SK-N-SH treated with all-trans-retinoic acid at 6 μM for 48 hours (cell line): ENCODE measurements at regions not wholly inside any gene's neighbourhood (a gene's known extent, or its start where the extent isn't known, plus 50 kb on each side); places are given as distances from the start of the nearest gene placed in this dataset.

Experiments
- ATAC-seq: fragments of 200-7000 bp; cut with Tn5 transposase; 3 replicates; pipeline ENCODE4 v1.9.1; 2020; ENCODE audit warnings: mild to moderate bottlenecking, moderate library complexity
- ARNTL ChIP-seq: fragments of 450-650 bp; formaldehyde crosslinking; IDR thresholded peaks from 2 replicates; pipeline ENCODE4 v1.5.0; 2020; ENCODE audit warnings: low read depth, mild to moderate bottlenecking, moderate library complexity, borderline replicate concordance
- BACH2 ChIP-seq: fragments of 250-450 bp; sonication (Bioruptor Pico); IDR thresholded peaks from 2 replicates; pipeline ENCODE4 v1.9.0; 2021; ENCODE audit warnings: mild to moderate bottlenecking, borderline replicate concordance
- CREB5 ChIP-seq: fragments of 250-450 bp; sonication (Bioruptor Pico); IDR thresholded peaks from 2 replicates; pipeline ENCODE4 v1.5.1; 2020; ENCODE audit warnings: low read depth, mild to moderate bottlenecking, moderate library complexity
- CSDC2 ChIP-seq: fragments of 250-450 bp; sonication (Bioruptor Pico); IDR thresholded peaks from 2 replicates; pipeline ENCODE4 v1.5.0; 2020; ENCODE audit warnings: mild to moderate bottlenecking, moderate library complexity
- CSRNP3 ChIP-seq: fragments of 250-450 bp; sonication (Bioruptor Pico); IDR thresholded peaks from 2 replicates; pipeline ENCODE4 v1.5.1; 2021; ENCODE audit warnings: mild to moderate bottlenecking, moderate library complexity
- ESRRG ChIP-seq: fragments of 250-450 bp; sonication (Bioruptor Pico); IDR thresholded peaks from 2 replicates; pipeline ENCODE4 v1.6.1; 2021; ENCODE audit warnings: mild to moderate bottlenecking
- GLIS3 ChIP-seq: fragments of 250-450 bp; sonication (Bioruptor Pico); IDR thresholded peaks from 2 replicates; pipeline ENCODE4 v1.5.0; 2020; ENCODE audit warnings: mild to moderate bottlenecking, moderate library complexity
- OSR1 ChIP-seq: fragments of 250-450 bp; sonication (Bioruptor Pico); IDR thresholded peaks from 2 replicates; pipeline ENCODE4 v1.8.0; 2022; ENCODE audit warnings: moderate library complexity, mild to moderate bottlenecking, inconsistent platforms
- PATZ1 ChIP-seq: fragments of 250-450 bp; sonication (Bioruptor Pico); IDR thresholded peaks from 2 replicates; pipeline ENCODE4 v1.8.0; 2020; ENCODE audit warnings: mild to moderate bottlenecking, moderate library complexity, borderline replicate concordance
- PPARA ChIP-seq: fragments of 250-450 bp; sonication (Bioruptor Pico); IDR thresholded peaks from 2 replicates; pipeline ENCODE4 v1.5.0; 2020; ENCODE audit warnings: mild to moderate bottlenecking, borderline replicate concordance
- RARB ChIP-seq: fragments of 250-450 bp; sonication (Bioruptor Pico); IDR thresholded peaks from 2 replicates; pipeline ENCODE4 v1.8.0; 2021; ENCODE audit warnings: mild to moderate bottlenecking, moderate library complexity
- SNAI2 ChIP-seq: fragments of 250-450 bp; sonication (Bioruptor Pico); IDR thresholded peaks from 2 replicates; pipeline ENCODE4 v1.5.0; 2020; ENCODE audit warnings: mild to moderate bottlenecking, moderate library complexity
- TCF4 ChIP-seq: fragments of 250-450 bp; sonication (Bioruptor Pico); IDR thresholded peaks from 2 replicates; pipeline ENCODE4 v1.8.0; 2021; ENCODE audit warnings: mild to moderate bottlenecking, moderate library complexity, borderline replicate concordance
- TSHZ2 ChIP-seq: fragments of 250-450 bp; sonication (Bioruptor Pico); IDR thresholded peaks from 2 replicates; pipeline ENCODE4 v1.5.0; 2020; ENCODE audit warnings: mild to moderate bottlenecking, moderate library complexity
- ZC3H10 ChIP-seq: fragments of 250-450 bp; sonication (Bioruptor Pico); IDR thresholded peaks from 2 replicates; pipeline ENCODE4 v1.5.1; 2021; ENCODE audit warnings: mild to moderate bottlenecking, moderate library complexity
- ZFP3 ChIP-seq: fragments of 250-450 bp; sonication (Bioruptor Pico); IDR thresholded peaks from 2 replicates; pipeline ENCODE4 v1.5.0; 2020; ENCODE audit warnings: mild to moderate bottlenecking, moderate library complexity
- ZFP30 ChIP-seq: fragments of 450-650 bp; formaldehyde crosslinking; IDR thresholded peaks from 2 replicates; pipeline ENCODE4 v1.5.0; 2022; ENCODE audit warnings: mild to moderate bottlenecking, moderate library complexity
- ZNF565 ChIP-seq: fragments of 450-650 bp; formaldehyde crosslinking; conservative IDR thresholded peaks from 2 replicates; pipeline ENCODE4 v1.5.0; 2020; ENCODE audit warnings: low read depth, mild to moderate bottlenecking, moderate library complexity
- ZNF70 ChIP-seq: fragments of 450-650 bp; formaldehyde crosslinking; IDR thresholded peaks from 2 replicates; pipeline ENCODE4 v1.5.0; 2020; ENCODE audit warnings: mild to moderate bottlenecking, moderate library complexity
- ZNF8 ChIP-seq: fragments of 450-650 bp; formaldehyde crosslinking; IDR thresholded peaks from 2 replicates; pipeline ENCODE4 v1.5.0; 2020; ENCODE audit warnings: mild to moderate bottlenecking, moderate library complexity

- TF ChIP-seq ARNTL (CRISPR knock-in tag) (no peak), ZNF8 (no peak), CSRNP3 (CRISPR knock-in tag) (no peak)
- TF ChIP-seq, all 23 proteins: peak for 0
- ATAC-seq: no peak
Observed at GRCh38 chr18:22634464-22634863, 216.7 kb upstream of the CTAGE1 start.

GRCh38 chr18:22637787-22638186 is 220.1 kb upstream of the CTAGE1 start:
- no peak for ATAC-seq
- TF ChIP-seq CREB5 (CRISPR knock-in tag) (no peak), GLIS3 (CRISPR knock-in tag) (no peak), TCF4 (CRISPR knock-in tag) (no peak), ZFP30 (CRISPR knock-in tag) (no peak), CSDC2 (no peak), BACH2 (CRISPR knock-in tag) (no peak), ZNF8 (no peak), TSHZ2 (CRISPR knock-in tag) (no peak)

GRCh38 chr18:22639026-22639463 is 221.3 kb upstream of the CTAGE1 start:
- no peak for ATAC-seq
- TF ChIP-seq PATZ1 (no peak), PPARA (CRISPR knock-in tag) (no peak), ZNF8 (no peak)

- TF ChIP-seq ESRRG (CRISPR knock-in tag): no peak
- no peak for ATAC-seq
Observed at GRCh38 chr18:22639561-22639960, 221.8 kb upstream of the CTAGE1 start.

GRCh38 chr18:22640281-22640842 is 222.6 kb upstream of the CTAGE1 start:
- ATAC-seq: no peak
- TF ChIP-seq RARB (no peak), BACH2 (CRISPR knock-in tag) (no peak)
- TF ChIP-seq, all 23 proteins: peak for 0

- ATAC-seq: no peak
- TF ChIP-seq ZNF8 (no peak), SNAI2 (CRISPR knock-in tag) (no peak), ZFP3 (no peak), OSR1 (CRISPR knock-in tag) (no peak), ARNTL (CRISPR knock-in tag) (no peak), ZC3H10 (CRISPR knock-in tag) (no peak), GLIS3 (CRISPR knock-in tag) (no peak), BACH2 (CRISPR knock-in tag) (no peak), RARB (no peak), ZNF565 (CRISPR knock-in tag) (no peak), CSRNP3 (CRISPR knock-in tag) (no peak), ZNF70 (CRISPR knock-in tag) (no peak), ESRRG (CRISPR knock-in tag) (no peak), CSDC2 (no peak), TSHZ2 (CRISPR knock-in tag) (no peak), ZFP30 (CRISPR knock-in tag) (no peak)
Observed at GRCh38 chr18:22641958-22642357, 224.2 kb upstream of the CTAGE1 start.
